HepG2 (cell line): ENCODE measurements at regions not wholly inside any gene's neighbourhood (a gene's known extent, or its start where the extent isn't known, plus 50 kb on each side); places are given as distances from the start of the nearest gene placed in this dataset.
"Not testable (repeated sequence)": the region's sequence is repeated elsewhere in the genome, so short reads cannot be mapped to it uniquely, and the experiment has no call there.

ENCODE experiments used
- ATAC-seq: fragments of 200-7000 bp; cut with Tn5 transposase; 3 replicates; pipeline ENCODE4 v1.9.1; 2020; ENCODE audit warnings: mild to moderate bottlenecking, moderate library complexity
- BruUV-seq: library from RNA; stranded (reverse); fragments of 400-500 nt; replicated peaks from 2 replicates; lab custom pipeline; 2021; lab: Mats Ljungman, UMichigan
- CTCF ChIA-PET: fragments of 300-600 bp; formaldehyde crosslinking; extraction: SDS; loops from one replicate; lab custom pipeline; 2021; ENCODE audit warnings: low total read pairs, inconsistent platforms, low intra/inter-chr PET ratio; lab: Yijun Ruan, JAX
- POLR2A ChIA-PET: fragments of 350-600 bp; sonication (Branson Sonifier 250); formaldehyde crosslinking; loops from one replicate; lab custom pipeline; 2020; ENCODE audit warnings: antibody characterized with exemption, inconsistent platforms; lab: Yijun Ruan, JAX
- DNase-seq: peaks from one replicate; pipeline ENCODE4 v3.0.0-alpha.2; 2015; ENCODE audit warnings: low spot score
- FAIRE-seq: peaks from 3 replicates; lab custom pipeline; 2011; peaks lifted over from hg19 to GRCh38; lab: Jason Lieb, UNC
- H2AFZ ChIP-seq: one replicate; pipeline ENCODE4 v1.6.1; 2011; ENCODE audit warnings: low read length, inconsistent platforms
- H3K27ac ChIP-seq: fragments of 300-600 bp; 3 replicates; pipeline ENCODE4 v1.8.0; 2011; ENCODE audit warnings: mixed run types, mild to moderate bottlenecking, mixed read lengths, low read length, inconsistent platforms; ENCODE audit not compliant: insufficient read depth; ENCODE audit errors: extremely low read length
- H3K27me3 ChIP-seq, 2 experiments: fragments of 200-600 bp in 1 of 2; 2 replicates in 1 of 2; 3 replicates in 1 of 2; pipeline versions ENCODE4 v1.6.0 to v1.8.0; 2011; ENCODE audit warnings: low read length in 2 of 2, mild to moderate bottlenecking in 2 of 2, moderate library complexity in 2 of 2, inconsistent platforms in 1 of 2; ENCODE audit not compliant: insufficient read depth in 2 of 2, control insufficient read depth in 1 of 2
- H3K36me3 ChIP-seq, 2 experiments: fragments of 200-600 bp in 1 of 2; replicated peaks in 1 of 2; 2 replicates in 1 of 2; 3 replicates in 1 of 2; pipeline versions ENCODE4 v1.5.1 to v1.8.0; 2011; ENCODE audit warnings: low read length in 2 of 2, inconsistent platforms in 1 of 2; ENCODE audit not compliant: insufficient read depth in 2 of 2, control insufficient read depth in 1 of 2
- H3K4me1 ChIP-seq: 2 replicates; pipeline ENCODE4 v1.5.1; 2012; ENCODE audit warnings: low read length, inconsistent platforms; ENCODE audit not compliant: insufficient read depth
- H3K4me2 ChIP-seq: 2 replicates; pipeline ENCODE4 v1.6.0; 2011; ENCODE audit warnings: low read depth, low read length, inconsistent platforms
- H3K4me3 ChIP-seq, 3 experiments: fragments of 200-600 bp in 1 of 3; sonication (generic), shearing (Covaris generic) in 1 of 3; replicated peaks in 1 of 3; 2 replicates each; pipeline ENCODE4 v1.5.1; 2011 to 2016; ENCODE audit warnings: low read length in 3 of 3, inconsistent platforms in 2 of 3, low read depth in 2 of 3, mild to moderate bottlenecking in 2 of 3, control low read depth in 1 of 3, mixed read lengths in 1 of 3; ENCODE audit not compliant: insufficient read depth in 1 of 3
- H3K79me2 ChIP-seq: one replicate; pipeline ENCODE4 v1.6.1; 2011; ENCODE audit warnings: low read length, inconsistent platforms; ENCODE audit not compliant: insufficient read depth
- H3K9ac ChIP-seq: 2 replicates; pipeline ENCODE4 v1.6.0; 2011; ENCODE audit warnings: mild to moderate bottlenecking, low read depth, low read length, inconsistent platforms; ENCODE audit not compliant: insufficient read depth
- H3K9me3 ChIP-seq: 2 replicates; pipeline ENCODE4 v1.5.1; 2012; ENCODE audit warnings: mild to moderate bottlenecking, low read length
- H4K20me1 ChIP-seq: 2 replicates; pipeline ENCODE4 v1.6.0; 2011; ENCODE audit warnings: inconsistent platforms, mild to moderate bottlenecking, low read length, moderate library complexity; ENCODE audit not compliant: insufficient read depth
- ASH2L ChIP-seq: fragments of 300-600, 200-600 bp; sonication (generic); IDR thresholded peaks from 2 replicates; pipeline ENCODE4 v1.7.0; 2017; ENCODE audit warnings: low read depth, mild to moderate bottlenecking, moderate library complexity, mixed read lengths, low read length; ENCODE audit not compliant: insufficient read length
- CHD2 ChIP-seq: IDR thresholded peaks from 2 replicates; pipeline ENCODE4 v1.6.1; 2011; ENCODE audit warnings: low read depth, low read length, improper control_type of control experiment
- MTF2 ChIP-seq: sonication (generic); formaldehyde crosslinking; IDR thresholded peaks from 2 replicates; pipeline ENCODE4 v1.5.0; 2020; ENCODE audit warnings: missing genetic modification reagents, borderline replicate concordance
- ZKSCAN5 ChIP-seq: sonication (generic); formaldehyde crosslinking; IDR thresholded peaks from 2 replicates; pipeline ENCODE4 v1.5.1; 2020; ENCODE audit warnings: mild to moderate bottlenecking, missing genetic modification reagents
- WGBS: methylation state at CpG from one replicate; pipeline ENCODE4 v1.1.6; 2017; ENCODE audit warnings: low lambda C conversion rate; 5-methylcytosine and 5-hydroxymethylcytosine counted together
- in situ Hi-C: cut with HindIII; loops from 2 replicates; pipeline ENCODE4 v1.10.0; 2017; ENCODE audit warnings: low pct_unique_long_range_greater_than_20kb; ENCODE audit not compliant: extremely low pct_ligation_motif_present
- intact Hi-C: fragments of 100-400 bp; cut with micrococcal nuclease; formaldehyde crosslinking; loops from one replicate; pipeline ENCODE4 v1.10.0; 2022; ENCODE audit not compliant: unreplicated experiment
- TF ChIP-seq, protein P1 (sequence below): sonication (generic); formaldehyde crosslinking; IDR thresholded peaks from 2 replicates; pipeline ENCODE4 v1.4.0; 2020; ENCODE audit warnings: missing genetic modification reagents
- TF ChIP-seq, protein P2 (sequence below): sonication (generic); formaldehyde crosslinking; IDR thresholded peaks from 2 replicates; pipeline ENCODE4 v1.5.0; 2020; ENCODE audit warnings: mild to moderate bottlenecking, missing genetic modification reagents

DNA sequence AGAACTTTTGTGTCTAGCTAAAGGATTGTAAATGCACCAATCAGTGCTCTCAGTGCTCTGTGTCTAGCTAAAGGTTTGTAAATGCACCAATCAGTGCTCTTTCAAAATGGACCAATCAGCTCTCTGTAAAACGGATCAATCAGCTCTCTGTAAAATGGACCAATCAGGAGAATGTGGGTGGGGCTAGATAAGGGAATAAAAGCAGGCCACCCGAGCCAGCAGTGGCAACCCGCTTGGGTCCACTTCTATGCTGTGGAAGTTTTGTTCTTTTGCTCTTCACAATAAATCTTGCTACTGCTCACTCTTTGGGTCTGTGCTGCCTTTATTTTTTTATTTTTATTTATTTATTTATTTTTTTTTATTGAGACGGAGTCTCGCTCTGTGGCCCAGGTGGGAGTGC is 957.3 kb upstream of the GJE1 start:
- H3K79me2 ChIP-seq, H3K9ac ChIP-seq, FAIRE-seq, DNase-seq, H3K27me3 ChIP-seq, ATAC-seq, CTCF ChIA-PET, H3K9me3 ChIP-seq, H3K36me3 ChIP-seq, in situ Hi-C loops, H2AFZ ChIP-seq, POLR2A ChIA-PET, H3K4me1 ChIP-seq, intact Hi-C loops, H3K4me3 ChIP-seq, H3K4me2 ChIP-seq, H3K27ac ChIP-seq, H4K20me1 ChIP-seq, BruUV-seq: not testable (repeated sequence)
- WGBS, result 65% methylated on average over 5 of the region's 5 CpGs

DNA sequence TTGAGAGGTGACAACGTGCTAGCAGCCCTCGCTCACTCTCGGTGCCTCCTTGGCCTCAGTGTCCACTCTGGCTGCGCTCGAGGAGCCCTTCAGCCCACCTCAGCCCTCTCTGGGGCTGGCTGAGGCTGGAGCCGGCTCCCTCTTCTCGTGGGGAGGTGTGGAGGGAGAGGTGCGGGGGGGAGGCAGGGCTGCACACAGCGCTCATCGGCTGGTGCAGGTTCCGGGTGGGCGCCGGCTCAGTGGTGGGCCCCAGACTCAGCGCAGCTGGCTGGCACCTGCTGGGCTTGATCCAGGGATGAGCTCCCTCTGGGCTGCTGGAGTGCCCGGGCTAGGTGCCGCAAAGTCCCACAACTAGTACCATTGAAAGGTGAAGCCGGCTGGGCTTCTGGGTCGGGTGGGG is 957.8 kb upstream of the GJE1 start:
- CTCF ChIA-PET, result no interaction called here
- 33% methylated on average over 12 of the region's 18 CpGs for WGBS
- H3K79me2 ChIP-seq, result no peaks in the 10 kb centered on the region
- no peaks in the 10 kb centered on the region for H3K27me3 ChIP-seq
- no peaks in the 10 kb centered on the region for H3K36me3 ChIP-seq
- no peak overlapping the region for H3K4me2 ChIP-seq
- FAIRE-seq (no peak), ATAC-seq (no peak), DNase-seq (no peak)
- no peak for TF ChIP-seq CHD2
- TF ChIP-seq ZKSCAN5 (CRISPR knock-in tag), result no peak
- TF ChIP-seq, protein P1, sequence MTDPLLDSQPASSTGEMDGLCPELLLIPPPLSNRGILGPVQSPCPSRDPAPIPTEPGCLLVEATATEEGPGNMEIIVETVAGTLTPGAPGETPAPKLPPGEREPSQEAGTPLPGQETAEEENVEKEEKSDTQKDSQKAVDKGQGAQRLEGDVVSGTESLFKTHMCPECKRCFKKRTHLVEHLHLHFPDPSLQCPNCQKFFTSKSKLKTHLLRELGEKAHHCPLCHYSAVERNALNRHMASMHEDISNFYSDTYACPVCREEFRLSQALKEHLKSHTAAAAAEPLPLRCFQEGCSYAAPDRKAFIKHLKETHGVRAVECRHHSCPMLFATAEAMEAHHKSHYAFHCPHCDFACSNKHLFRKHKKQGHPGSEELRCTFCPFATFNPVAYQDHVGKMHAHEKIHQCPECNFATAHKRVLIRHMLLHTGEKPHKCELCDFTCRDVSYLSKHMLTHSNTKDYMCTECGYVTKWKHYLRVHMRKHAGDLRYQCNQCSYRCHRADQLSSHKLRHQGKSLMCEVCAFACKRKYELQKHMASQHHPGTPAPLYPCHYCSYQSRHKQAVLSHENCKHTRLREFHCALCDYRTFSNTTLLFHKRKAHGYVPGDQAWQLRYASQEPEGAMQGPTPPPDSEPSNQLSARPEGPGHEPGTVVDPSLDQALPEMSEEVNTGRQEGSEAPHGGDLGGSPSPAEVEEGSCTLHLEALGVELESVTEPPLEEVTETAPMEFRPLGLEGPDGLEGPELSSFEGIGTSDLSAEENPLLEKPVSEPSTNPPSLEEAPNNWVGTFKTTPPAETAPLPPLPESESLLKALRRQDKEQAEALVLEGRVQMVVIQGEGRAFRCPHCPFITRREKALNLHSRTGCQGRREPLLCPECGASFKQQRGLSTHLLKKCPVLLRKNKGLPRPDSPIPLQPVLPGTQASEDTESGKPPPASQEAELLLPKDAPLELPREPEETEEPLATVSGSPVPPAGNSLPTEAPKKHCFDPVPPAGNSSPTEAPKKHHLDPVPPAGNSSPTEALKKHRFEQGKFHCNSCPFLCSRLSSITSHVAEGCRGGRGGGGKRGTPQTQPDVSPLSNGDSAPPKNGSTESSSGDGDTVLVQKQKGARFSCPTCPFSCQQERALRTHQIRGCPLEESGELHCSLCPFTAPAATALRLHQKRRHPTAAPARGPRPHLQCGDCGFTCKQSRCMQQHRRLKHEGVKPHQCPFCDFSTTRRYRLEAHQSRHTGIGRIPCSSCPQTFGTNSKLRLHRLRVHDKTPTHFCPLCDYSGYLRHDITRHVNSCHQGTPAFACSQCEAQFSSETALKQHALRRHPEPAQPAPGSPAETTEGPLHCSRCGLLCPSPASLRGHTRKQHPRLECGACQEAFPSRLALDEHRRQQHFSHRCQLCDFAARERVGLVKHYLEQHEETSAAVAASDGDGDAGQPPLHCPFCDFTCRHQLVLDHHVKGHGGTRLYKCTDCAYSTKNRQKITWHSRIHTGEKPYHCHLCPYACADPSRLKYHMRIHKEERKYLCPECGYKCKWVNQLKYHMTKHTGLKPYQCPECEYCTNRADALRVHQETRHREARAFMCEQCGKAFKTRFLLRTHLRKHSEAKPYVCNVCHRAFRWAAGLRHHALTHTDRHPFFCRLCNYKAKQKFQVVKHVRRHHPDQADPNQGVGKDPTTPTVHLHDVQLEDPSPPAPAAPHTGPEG, result no peak
- TF ChIP-seq, protein P2, sequence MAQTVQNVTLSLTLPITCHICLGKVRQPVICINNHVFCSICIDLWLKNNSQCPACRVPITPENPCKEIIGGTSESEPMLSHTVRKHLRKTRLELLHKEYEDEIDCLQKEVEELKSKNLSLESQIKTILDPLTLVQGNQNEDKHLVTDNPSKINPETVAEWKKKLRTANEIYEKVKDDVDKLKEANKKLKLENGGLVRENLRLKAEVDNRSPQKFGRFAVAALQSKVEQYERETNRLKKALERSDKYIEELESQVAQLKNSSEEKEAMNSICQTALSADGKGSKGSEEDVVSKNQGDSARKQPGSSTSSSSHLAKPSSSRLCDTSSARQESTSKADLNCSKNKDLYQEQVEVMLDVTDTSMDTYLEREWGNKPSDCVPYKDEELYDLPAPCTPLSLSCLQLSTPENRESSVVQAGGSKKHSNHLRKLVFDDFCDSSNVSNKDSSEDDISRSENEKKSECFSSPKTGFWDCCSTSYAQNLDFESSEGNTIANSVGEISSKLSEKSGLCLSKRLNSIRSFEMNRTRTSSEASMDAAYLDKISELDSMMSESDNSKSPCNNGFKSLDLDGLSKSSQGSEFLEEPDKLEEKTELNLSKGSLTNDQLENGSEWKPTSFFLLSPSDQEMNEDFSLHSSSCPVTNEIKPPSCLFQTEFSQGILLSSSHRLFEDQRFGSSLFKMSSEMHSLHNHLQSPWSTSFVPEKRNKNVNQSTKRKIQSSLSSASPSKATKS (CRISPR knock-in tag), result no peak
- TF ChIP-seq MTF2 (CRISPR knock-in tag), result no peak
- no peak for TF ChIP-seq ASH2L
- H2AFZ ChIP-seq, result no peak overlapping the region
- H4K20me1 ChIP-seq, result no peaks in the 10 kb centered on the region
- intact Hi-C loops (no loop called here), in situ Hi-C loops (no loop called here)
- BruUV-seq, result no TSS peak
- H3K4me1 ChIP-seq, result no peaks in the 10 kb centered on the region
- H3K9ac ChIP-seq, result no peak overlapping the region
- no peak overlapping the region for H3K27ac ChIP-seq
- H3K4me3 ChIP-seq, result no peak overlapping the region
- POLR2A ChIA-PET, result no interaction called here
- H3K9me3 ChIP-seq, result no peaks in the 10 kb centered on the region
